ENCODE measurements at regions not wholly inside any gene's neighbourhood (a gene's known extent, or its start where the extent isn't known, plus 50 kb on each side); places are given as distances from the start of the nearest gene placed in this dataset.

DNA sequence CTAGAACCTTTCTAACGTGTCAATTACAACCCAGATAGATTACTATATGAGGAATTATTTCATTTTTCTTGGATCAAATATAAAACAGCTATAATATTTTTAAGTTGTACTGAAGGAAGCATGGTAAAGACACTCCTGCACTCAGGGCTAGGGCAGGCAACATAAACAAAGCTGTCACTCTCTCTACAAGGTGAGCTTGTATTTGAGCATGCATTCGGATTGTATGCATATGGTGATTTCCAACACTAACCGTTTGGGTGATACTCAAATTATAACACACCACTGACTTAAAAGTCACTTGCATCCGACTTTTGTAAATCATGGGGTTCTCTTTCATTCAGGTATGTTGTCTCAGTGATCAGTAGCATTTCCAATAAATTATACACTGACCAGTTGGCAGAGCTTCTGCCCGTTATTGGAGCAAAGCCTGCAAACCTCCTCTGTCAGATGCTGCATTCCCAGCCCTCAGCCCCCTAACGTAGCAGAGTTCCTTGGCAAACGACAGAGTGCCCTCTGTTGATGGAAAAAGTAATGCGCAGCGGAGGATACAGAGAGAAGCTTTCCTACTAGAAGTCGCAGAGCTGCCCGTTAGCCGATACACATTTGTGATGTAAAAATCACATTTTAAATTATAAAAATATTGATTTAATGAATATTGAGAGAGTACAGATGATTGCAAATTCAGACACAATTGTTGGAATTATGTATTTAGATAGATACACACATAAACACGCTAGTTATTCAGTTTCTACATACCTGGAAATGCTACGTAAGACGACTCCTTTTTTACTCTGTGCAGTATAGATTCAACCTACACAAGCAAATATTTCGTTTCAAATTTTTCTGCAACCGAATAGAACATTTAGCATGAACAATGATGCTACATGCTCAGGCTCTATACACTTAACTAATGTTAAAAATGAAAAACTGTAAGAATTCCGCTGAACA, 173.9 kb upstream of the SP4 start:
- Histone ChIP-seq H3K4me1 (ENCODE audit: control insufficient read depth in 2 of 2, insufficient read depth in 2 of 2, low read length in 1 of 2) (no peaks in the 10 kb centered on the region), H3K27ac (ENCODE audit: low read depth in 2 of 2, low read length in 1 of 2) (no peak overlapping the region), H3K36me3 (ENCODE audit: control insufficient read depth in 2 of 2, insufficient read depth in 2 of 2, low read length in 1 of 2) (no peaks in the 10 kb centered on the region), H3K4me3 (ENCODE audit: low read depth in 1 of 2, low read length in 2 of 2) (no peak overlapping the region), H3K27me3 (ENCODE audit: control insufficient read depth in 1 of 2, insufficient read depth in 2 of 2, low read length in 2 of 2) (peaks cover 0 to 7% of the 10 kb centered on the region in 2 donors), H3K9me3 (ENCODE audit: control insufficient read depth in 2 of 2, insufficient read depth in 1 of 2, low read depth in 1 of 2, low read length in 1 of 2) (no peaks in the 10 kb centered on the region)
- 13 to 16% methylated on average over 18 of the region's 18 CpGs for WGBS, 2 donors

- WGBS, 2 donors = 6 to 7% methylated on average over 3 of the region's 3 CpGs
Measured at GRCh38 chr7:21256310-21256877, 171.5 kb upstream of the SP4 start.

DNA sequence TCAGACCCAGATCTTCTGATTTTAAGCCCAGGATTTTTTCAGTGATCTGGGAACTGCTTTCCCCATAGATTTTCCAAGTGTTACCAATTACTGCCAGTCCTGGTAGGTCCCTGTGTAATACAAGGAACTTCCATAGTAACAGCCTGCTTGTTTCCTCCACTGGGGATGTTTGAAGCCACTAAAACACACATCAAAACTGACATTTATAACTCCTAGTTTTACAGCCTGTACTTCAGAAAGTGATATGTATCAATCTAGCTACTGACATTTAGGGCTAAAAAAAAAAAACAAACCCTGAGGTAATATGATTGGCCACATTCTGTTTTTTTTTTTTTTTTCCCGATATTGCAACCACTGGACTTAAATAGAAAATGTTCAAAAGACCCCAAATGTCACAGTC, 166.9 kb upstream of the SP4 start:
- WGBS, 2 donors = 57 to 66% methylated on average over 1 of the region's 1 CpG
- H3K4me3 ChIP-seq (ENCODE audit: low read depth in 1 of 2, low read length in 2 of 2) = no peak overlapping the region

More at GRCh38 chr7:21256310-21256877, 171.5 kb upstream of the SP4 start:
- H3K27me3 ChIP-seq (ENCODE audit: control insufficient read depth in 1 of 2, insufficient read depth in 2 of 2, low read length in 2 of 2) = peaks cover 0 to 4% of the 10 kb centered on the region in 2 donors
- H3K9me3 ChIP-seq (ENCODE audit: control insufficient read depth in 2 of 2, insufficient read depth in 1 of 2, low read depth in 1 of 2, low read length in 1 of 2) = no peaks in the 10 kb centered on the region
- no peak overlapping the region for H3K27ac ChIP-seq (ENCODE audit: low read depth in 2 of 2, low read length in 1 of 2)
- H3K36me3 ChIP-seq (ENCODE audit: control insufficient read depth in 2 of 2, insufficient read depth in 2 of 2, low read length in 1 of 2) = no peaks in the 10 kb centered on the region
- no peak overlapping the region for H3K4me3 ChIP-seq (ENCODE audit: low read depth in 1 of 2, low read length in 2 of 2)
- no peaks in the 10 kb centered on the region for H3K4me1 ChIP-seq (ENCODE audit: control insufficient read depth in 2 of 2, insufficient read depth in 2 of 2, low read length in 1 of 2)

DNA sequence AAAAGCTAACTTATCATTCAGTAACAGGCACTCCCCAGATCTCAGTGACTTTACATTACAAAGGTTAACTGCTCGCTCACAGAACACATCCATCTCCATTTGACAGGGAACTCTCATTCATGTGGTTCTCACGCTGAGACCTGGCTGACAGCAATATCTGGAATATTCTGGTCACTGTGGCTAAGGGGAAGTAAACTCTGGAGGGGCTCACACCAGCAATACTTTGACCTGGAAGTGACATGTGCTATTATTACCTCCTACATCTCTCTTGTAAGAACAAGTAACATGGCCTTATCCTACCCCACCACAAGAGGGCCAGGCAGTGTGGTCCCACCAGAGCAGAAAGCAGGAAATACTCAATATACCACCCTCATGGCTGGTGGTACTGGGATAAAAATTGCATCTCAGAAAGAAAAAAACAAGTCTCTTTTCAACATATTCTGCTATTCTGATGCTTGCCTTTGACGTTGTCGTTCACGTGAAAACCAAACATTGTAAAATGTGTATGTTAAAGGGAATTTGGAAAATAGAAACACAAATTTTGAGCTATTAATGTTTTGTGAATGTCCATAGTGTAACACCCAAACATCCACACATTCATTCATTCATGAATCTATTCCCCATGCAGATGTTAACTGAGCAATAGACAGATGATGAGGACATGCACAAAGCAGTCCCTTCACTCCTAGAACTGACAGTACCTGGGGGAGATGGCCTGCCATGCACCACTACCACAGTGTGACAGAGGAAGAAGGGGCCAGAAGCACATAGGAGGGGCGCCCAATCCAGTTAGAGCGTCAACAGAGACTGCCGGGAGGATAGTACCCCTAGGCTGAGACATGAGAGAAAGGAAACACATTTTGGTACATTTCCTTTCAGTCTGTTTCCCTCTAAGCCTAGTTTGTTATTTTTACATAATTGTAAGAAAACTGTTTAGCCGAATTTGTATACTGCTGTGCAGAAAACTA, 166.0 kb upstream of the SP4 start:
- Histone ChIP-seq H3K27ac (ENCODE audit: low read depth in 2 of 2, low read length in 1 of 2) (no peak overlapping the region), H3K36me3 (ENCODE audit: control insufficient read depth in 2 of 2, insufficient read depth in 2 of 2, low read length in 1 of 2) (no peaks in the 10 kb centered on the region), H3K9me3 (ENCODE audit: control insufficient read depth in 2 of 2, insufficient read depth in 1 of 2, low read depth in 1 of 2, low read length in 1 of 2) (no peaks in the 10 kb centered on the region), H3K4me1 (ENCODE audit: control insufficient read depth in 2 of 2, insufficient read depth in 2 of 2, low read length in 1 of 2) (no peaks in the 10 kb centered on the region), H3K27me3 (ENCODE audit: control insufficient read depth in 1 of 2, insufficient read depth in 2 of 2, low read length in 2 of 2) (no peaks in the 10 kb centered on the region), H3K4me3 (ENCODE audit: low read depth in 1 of 2, low read length in 2 of 2) (no peak overlapping the region)
- WGBS, 2 donors = 18 to 30% methylated on average over 9 of the region's 9 CpGs

More for the DNA sequence above, 166.9 kb upstream of the SP4 start:
- no peaks in the 10 kb centered on the region for H3K4me1 ChIP-seq (ENCODE audit: control insufficient read depth in 2 of 2, insufficient read depth in 2 of 2, low read length in 1 of 2)
- no peak overlapping the region for H3K27ac ChIP-seq (ENCODE audit: low read depth in 2 of 2, low read length in 1 of 2)
- no peaks in the 10 kb centered on the region for H3K27me3 ChIP-seq (ENCODE audit: control insufficient read depth in 1 of 2, insufficient read depth in 2 of 2, low read length in 2 of 2)
- no peaks in the 10 kb centered on the region for H3K9me3 ChIP-seq (ENCODE audit: control insufficient read depth in 2 of 2, insufficient read depth in 1 of 2, low read depth in 1 of 2, low read length in 1 of 2)
- no peaks in the 10 kb centered on the region for H3K36me3 ChIP-seq (ENCODE audit: control insufficient read depth in 2 of 2, insufficient read depth in 2 of 2, low read length in 1 of 2)

DNA sequence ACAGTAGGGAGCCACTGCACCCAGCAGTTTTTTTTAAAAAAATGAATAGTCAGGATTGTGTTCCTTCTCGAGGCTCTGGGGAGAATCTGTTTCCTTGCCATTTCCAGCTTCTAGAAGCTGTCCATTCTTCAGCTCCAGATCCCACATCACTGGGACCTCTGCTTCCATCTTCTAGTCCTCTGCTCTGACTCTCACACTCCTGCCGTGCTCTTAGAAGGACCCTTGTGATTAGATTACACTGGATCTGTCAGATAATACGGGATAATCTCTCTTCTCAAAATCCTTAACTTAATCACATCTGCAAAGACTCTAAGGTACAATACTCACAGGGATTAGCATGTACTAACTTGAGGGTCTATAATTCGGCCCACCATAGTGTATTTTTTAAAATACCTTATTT, 158.9 kb upstream of the SP4 start:
- no peaks in the 10 kb centered on the region for H3K36me3 ChIP-seq (ENCODE audit: control insufficient read depth in 2 of 2, insufficient read depth in 2 of 2, low read length in 1 of 2)
- H3K27ac ChIP-seq (ENCODE audit: low read depth in 2 of 2, low read length in 1 of 2) = no peak overlapping the region
- H3K4me3 ChIP-seq (ENCODE audit: low read depth in 1 of 2, low read length in 2 of 2) = no peak overlapping the region
- 70 to 76% methylated on average over 4 of the region's 4 CpGs for WGBS, 2 donors
- H3K9me3 ChIP-seq (ENCODE audit: control insufficient read depth in 2 of 2, insufficient read depth in 1 of 2, low read depth in 1 of 2, low read length in 1 of 2) = no peaks in the 10 kb centered on the region
- no peaks in the 10 kb centered on the region for H3K27me3 ChIP-seq (ENCODE audit: control insufficient read depth in 1 of 2, insufficient read depth in 2 of 2, low read length in 2 of 2)
- H3K4me1 ChIP-seq (ENCODE audit: control insufficient read depth in 2 of 2, insufficient read depth in 2 of 2, low read length in 1 of 2) = no peaks in the 10 kb centered on the region

DNA sequence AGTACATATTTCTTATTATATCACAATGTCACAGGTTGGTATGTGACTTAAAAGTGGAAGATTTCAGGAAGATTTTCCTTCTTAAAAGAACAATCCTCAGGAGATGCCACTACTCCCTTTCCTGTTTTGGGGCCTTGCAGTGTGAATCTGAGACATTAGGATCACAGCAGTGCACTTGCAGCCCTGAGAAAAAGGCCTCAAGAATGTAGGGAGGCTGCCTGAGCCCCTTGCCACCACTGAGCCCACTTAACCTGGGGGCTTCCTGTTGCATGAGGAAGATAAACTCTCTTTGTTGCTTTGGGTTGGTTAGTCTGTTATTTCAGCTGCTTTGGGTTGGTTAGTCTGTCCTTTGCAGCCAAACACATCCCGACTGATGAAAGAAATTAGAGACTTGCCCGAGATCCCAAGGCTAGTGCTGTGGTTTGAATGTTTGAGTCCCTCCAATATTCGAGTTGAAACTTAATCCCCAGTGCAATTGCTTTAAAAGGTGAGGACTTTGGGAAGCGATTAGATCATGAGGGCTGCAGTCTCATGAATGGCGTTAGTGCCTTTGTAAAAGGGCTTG, 151.3 kb upstream of the SP4 start:
- Histone ChIP-seq H3K27ac (ENCODE audit: low read depth in 2 of 2, low read length in 1 of 2) (no peak overlapping the region), H3K4me3 (ENCODE audit: low read depth in 1 of 2, low read length in 2 of 2) (no peak overlapping the region), H3K36me3 (ENCODE audit: control insufficient read depth in 2 of 2, insufficient read depth in 2 of 2, low read length in 1 of 2) (no peaks in the 10 kb centered on the region), H3K9me3 (ENCODE audit: control insufficient read depth in 2 of 2, insufficient read depth in 1 of 2, low read depth in 1 of 2, low read length in 1 of 2) (no peaks in the 10 kb centered on the region), H3K27me3 (ENCODE audit: control insufficient read depth in 1 of 2, insufficient read depth in 2 of 2, low read length in 2 of 2) (no peaks in the 10 kb centered on the region), H3K4me1 (ENCODE audit: control insufficient read depth in 2 of 2, insufficient read depth in 2 of 2, low read length in 1 of 2) (no peaks in the 10 kb centered on the region)
- 68 to 75% methylated on average over 5 of the region's 5 CpGs for WGBS, 2 donors

GRCh38 chr7:21278944-21279343, 148.9 kb upstream of the SP4 start:
- Histone ChIP-seq H3K27ac (ENCODE audit: low read depth in 2 of 2, low read length in 1 of 2) (no peak overlapping the region), H3K36me3 (ENCODE audit: control insufficient read depth in 2 of 2, insufficient read depth in 2 of 2, low read length in 1 of 2) (no peaks in the 10 kb centered on the region), H3K4me1 (ENCODE audit: control insufficient read depth in 2 of 2, insufficient read depth in 2 of 2, low read length in 1 of 2) (no peaks in the 10 kb centered on the region), H3K9me3 (ENCODE audit: control insufficient read depth in 2 of 2, insufficient read depth in 1 of 2, low read depth in 1 of 2, low read length in 1 of 2) (no peaks in the 10 kb centered on the region), H3K27me3 (ENCODE audit: control insufficient read depth in 1 of 2, insufficient read depth in 2 of 2, low read length in 2 of 2) (no peaks in the 10 kb centered on the region), H3K4me3 (ENCODE audit: low read depth in 1 of 2, low read length in 2 of 2) (no peak overlapping the region)
- WGBS, 2 donors = 95 to 96% methylated on average over 3 of the region's 3 CpGs

GRCh38 chr7:21281193-21281592, 146.7 kb upstream of the SP4 start:
- Histone ChIP-seq H3K9me3 (ENCODE audit: control insufficient read depth in 2 of 2, insufficient read depth in 1 of 2, low read depth in 1 of 2, low read length in 1 of 2) (no peaks in the 10 kb centered on the region), H3K36me3 (ENCODE audit: control insufficient read depth in 2 of 2, insufficient read depth in 2 of 2, low read length in 1 of 2) (no peaks in the 10 kb centered on the region)

DNA sequence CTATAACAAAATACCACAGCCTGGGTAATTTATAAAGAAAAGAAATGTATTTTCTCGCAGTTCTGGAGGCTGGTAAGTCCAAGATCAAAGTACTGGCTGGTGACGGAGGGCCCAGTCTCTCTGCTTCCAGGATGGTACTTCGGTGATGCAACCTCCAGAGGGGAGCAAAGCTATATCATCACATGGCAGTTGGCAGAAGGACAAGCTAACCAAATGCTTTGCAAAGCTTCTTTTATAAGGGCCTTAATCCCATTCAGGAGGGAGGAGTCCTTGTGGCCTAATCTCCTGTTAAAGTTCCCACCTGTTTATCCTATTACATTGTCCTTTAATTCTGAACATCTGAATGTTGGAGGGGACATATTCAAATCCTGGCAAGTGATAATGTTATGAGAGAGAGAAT, 134.1 kb upstream of the SP4 start:
- Histone ChIP-seq H3K4me1 (ENCODE audit: control insufficient read depth in 2 of 2, insufficient read depth in 2 of 2, low read length in 1 of 2) (no peaks in the 10 kb centered on the region), H3K36me3 (ENCODE audit: control insufficient read depth in 2 of 2, insufficient read depth in 2 of 2, low read length in 1 of 2) (no peaks in the 10 kb centered on the region), H3K4me3 (ENCODE audit: low read depth in 1 of 2, low read length in 2 of 2) (no peak overlapping the region), H3K9me3 (ENCODE audit: control insufficient read depth in 2 of 2, insufficient read depth in 1 of 2, low read depth in 1 of 2, low read length in 1 of 2) (no peaks in the 10 kb centered on the region), H3K27ac (ENCODE audit: low read depth in 2 of 2, low read length in 1 of 2) (no peak overlapping the region), H3K27me3 (ENCODE audit: control insufficient read depth in 1 of 2, insufficient read depth in 2 of 2, low read length in 2 of 2) (no peaks in the 10 kb centered on the region)
- WGBS, 2 donors = 87 to 92% methylated on average over 3 of the region's 3 CpGs

More at GRCh38 chr7:21281193-21281592, 146.7 kb upstream of the SP4 start:
- Histone ChIP-seq H3K4me3 (ENCODE audit: low read depth in 1 of 2, low read length in 2 of 2) (no peak overlapping the region), H3K27me3 (ENCODE audit: control insufficient read depth in 1 of 2, insufficient read depth in 2 of 2, low read length in 2 of 2) (no peaks in the 10 kb centered on the region), H3K27ac (ENCODE audit: low read depth in 2 of 2, low read length in 1 of 2) (no peak overlapping the region), H3K4me1 (ENCODE audit: control insufficient read depth in 2 of 2, insufficient read depth in 2 of 2, low read length in 1 of 2) (no peaks in the 10 kb centered on the region)
